Smooth muscle cell (in vitro differentiated cells): ENCODE measurements at regions not wholly inside any gene's neighbourhood (a gene's known extent, or its start where the extent isn't known, plus 50 kb on each side); places are given as distances from the start of the nearest gene placed in this dataset.

Source experiments
- DNase-seq: peaks from one replicate; lab custom pipeline; 2025; ENCODE audit not compliant: unreplicated experiment; lab: John Stamatoyannopoulos, UW
- H2AFZ ChIP-seq: fragments of 200-600 bp; sonication (generic); 2 replicates; pipeline ENCODE4 v1.6.0; 2016; ENCODE audit warnings: antibody characterized with exemption, low read depth, mild to moderate bottlenecking
- H3F3A ChIP-seq: fragments of 200-600 bp; sonication (generic); 2 replicates; pipeline ENCODE4 v1.6.0; 2017; ENCODE audit warnings: antibody characterized with exemption, low read depth
- H3K27ac ChIP-seq: fragments of 200-600 bp; sonication (generic); 2 replicates; pipeline ENCODE4 v1.5.1; 2016; ENCODE audit warnings: low read depth, mild to moderate bottlenecking
- H3K27me3 ChIP-seq: fragments of 200-600 bp; sonication (generic); 2 replicates; pipeline ENCODE4 v1.6.1; 2016; ENCODE audit warnings: low read depth, mild to moderate bottlenecking
- H3K36me3 ChIP-seq: fragments of 200-600 bp; sonication (generic); 2 replicates; pipeline ENCODE4 v1.5.1; 2016; ENCODE audit warnings: low read depth
- H3K4me1 ChIP-seq: fragments of 200-600 bp; sonication (generic); 2 replicates; pipeline ENCODE4 v1.5.1; 2016; ENCODE audit warnings: low read depth
- H3K4me2 ChIP-seq: fragments of 200-600 bp; sonication (generic); 2 replicates; pipeline ENCODE4 v1.6.0; 2016; ENCODE audit warnings: mild to moderate bottlenecking
- H3K4me3 ChIP-seq: fragments of 200-600 bp; sonication (generic); 2 replicates; pipeline ENCODE4 v1.5.1; 2016; ENCODE audit warnings: mild to moderate bottlenecking
- H3K79me2 ChIP-seq: fragments of 200-600 bp; sonication (generic); 2 replicates; pipeline ENCODE4 v1.6.0; 2016; ENCODE audit warnings: low read depth, mild to moderate bottlenecking
- H3K9ac ChIP-seq: fragments of 200-600 bp; sonication (generic); 2 replicates; pipeline ENCODE4 v1.6.0; 2016; ENCODE audit warnings: low read depth
- H3K9me3 ChIP-seq: fragments of 200-600 bp; sonication (generic); replicated peaks from 2 replicates; pipeline ENCODE4 v1.5.1; 2016; ENCODE audit warnings: low read depth
- H4K20me1 ChIP-seq: fragments of 200-600 bp; sonication (generic); 2 replicates; pipeline ENCODE4 v1.6.0; 2016; ENCODE audit warnings: low read depth
- WGBS: methylation state at CpG from one replicate; pipeline ENCODE4 v1.1.7; 2016; ENCODE audit warnings: low lambda C conversion rate; 5-methylcytosine and 5-hydroxymethylcytosine counted together
- TF ChIP-seq, protein P1 (sequence below): fragments of 200-600 bp; sonication (generic); IDR thresholded peaks from 2 replicates; pipeline ENCODE4 v1.5.1; 2017; ENCODE audit warnings: borderline replicate concordance, mild to moderate bottlenecking, antibody characterized with exemption; ENCODE audit not compliant: insufficient read depth, poor library complexity, severe bottlenecking

DNA sequence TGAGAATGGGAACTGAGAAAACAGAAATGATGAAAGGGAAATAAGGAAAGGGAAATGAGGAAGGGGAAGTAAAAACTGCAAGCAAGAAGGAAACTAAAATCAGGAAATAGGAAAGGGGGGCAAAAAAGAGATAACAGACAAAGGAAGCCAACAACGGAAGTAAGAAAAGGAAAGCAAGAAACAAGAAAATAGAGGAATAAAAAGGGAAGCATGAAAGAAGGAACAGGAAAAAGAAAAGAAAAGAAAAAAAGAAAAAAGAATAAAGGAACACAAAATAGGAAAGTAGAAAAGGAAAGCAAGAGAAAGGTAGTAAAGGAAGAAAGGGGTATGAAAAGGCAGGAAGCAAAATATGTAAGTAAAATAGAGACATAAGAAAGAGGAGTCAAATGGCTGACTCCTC is 241.2 kb upstream of the NCKAP5 start:
- Histone ChIP-seq H3K9me3 (no peaks in the 10 kb centered on the region), H3K4me3 (no peak overlapping the region), H3K4me2 (no peak overlapping the region), H4K20me1 (no peaks in the 10 kb centered on the region), H3K36me3 (no peaks in the 10 kb centered on the region), H3K27ac (no peak overlapping the region), H2AFZ (no peak overlapping the region), H3K9ac (no peak overlapping the region), H3K27me3 (no peaks in the 10 kb centered on the region), H3F3A (no peaks in the 10 kb centered on the region), H3K79me2 (no peaks in the 10 kb centered on the region), H3K4me1 (no peaks in the 10 kb centered on the region)
- DNase-seq: no peak
- 95% methylated on average over 1 of the region's 1 CpG for WGBS
- TF ChIP-seq, protein P1, sequence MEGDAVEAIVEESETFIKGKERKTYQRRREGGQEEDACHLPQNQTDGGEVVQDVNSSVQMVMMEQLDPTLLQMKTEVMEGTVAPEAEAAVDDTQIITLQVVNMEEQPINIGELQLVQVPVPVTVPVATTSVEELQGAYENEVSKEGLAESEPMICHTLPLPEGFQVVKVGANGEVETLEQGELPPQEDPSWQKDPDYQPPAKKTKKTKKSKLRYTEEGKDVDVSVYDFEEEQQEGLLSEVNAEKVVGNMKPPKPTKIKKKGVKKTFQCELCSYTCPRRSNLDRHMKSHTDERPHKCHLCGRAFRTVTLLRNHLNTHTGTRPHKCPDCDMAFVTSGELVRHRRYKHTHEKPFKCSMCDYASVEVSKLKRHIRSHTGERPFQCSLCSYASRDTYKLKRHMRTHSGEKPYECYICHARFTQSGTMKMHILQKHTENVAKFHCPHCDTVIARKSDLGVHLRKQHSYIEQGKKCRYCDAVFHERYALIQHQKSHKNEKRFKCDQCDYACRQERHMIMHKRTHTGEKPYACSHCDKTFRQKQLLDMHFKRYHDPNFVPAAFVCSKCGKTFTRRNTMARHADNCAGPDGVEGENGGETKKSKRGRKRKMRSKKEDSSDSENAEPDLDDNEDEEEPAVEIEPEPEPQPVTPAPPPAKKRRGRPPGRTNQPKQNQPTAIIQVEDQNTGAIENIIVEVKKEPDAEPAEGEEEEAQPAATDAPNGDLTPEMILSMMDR: no peak

DNA sequence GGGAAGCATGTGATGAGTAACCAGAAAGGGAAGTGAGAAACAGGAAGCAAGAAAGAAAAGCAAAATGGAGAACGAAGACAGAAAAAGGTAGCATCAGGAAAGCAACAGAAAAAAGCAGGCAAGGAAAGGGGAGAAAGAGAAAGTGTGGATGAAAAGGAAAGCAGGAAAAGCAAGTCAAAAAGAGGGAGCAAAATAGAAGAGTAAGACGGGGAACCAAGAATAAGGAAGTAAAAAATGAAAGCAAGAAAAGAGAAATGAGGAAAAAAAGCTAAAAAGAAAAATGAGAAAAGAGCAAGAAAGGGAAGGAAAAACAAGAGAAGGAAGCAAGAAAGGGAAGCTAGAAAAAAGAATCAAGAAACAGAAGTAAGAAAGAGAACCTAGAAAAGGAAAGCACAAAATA is 242.3 kb upstream of the NCKAP5 start:
- Histone ChIP-seq H3K4me2 (no peak overlapping the region), H3K79me2 (no peaks in the 10 kb centered on the region), H3K4me3 (no peak overlapping the region), H4K20me1 (no peaks in the 10 kb centered on the region), H3K9me3 (no peaks in the 10 kb centered on the region), H3K27ac (no peak overlapping the region), H3K4me1 (no peaks in the 10 kb centered on the region), H3K27me3 (no peaks in the 10 kb centered on the region), H3F3A (no peaks in the 10 kb centered on the region), H3K9ac (no peak overlapping the region), H3K36me3 (no peaks in the 10 kb centered on the region), H2AFZ (peak overlapping the region; percentile 51)
- TF ChIP-seq, protein P1: no peak
- 94% methylated on average over 2 of the region's 2 CpGs for WGBS
- no peak for DNase-seq

DNA sequence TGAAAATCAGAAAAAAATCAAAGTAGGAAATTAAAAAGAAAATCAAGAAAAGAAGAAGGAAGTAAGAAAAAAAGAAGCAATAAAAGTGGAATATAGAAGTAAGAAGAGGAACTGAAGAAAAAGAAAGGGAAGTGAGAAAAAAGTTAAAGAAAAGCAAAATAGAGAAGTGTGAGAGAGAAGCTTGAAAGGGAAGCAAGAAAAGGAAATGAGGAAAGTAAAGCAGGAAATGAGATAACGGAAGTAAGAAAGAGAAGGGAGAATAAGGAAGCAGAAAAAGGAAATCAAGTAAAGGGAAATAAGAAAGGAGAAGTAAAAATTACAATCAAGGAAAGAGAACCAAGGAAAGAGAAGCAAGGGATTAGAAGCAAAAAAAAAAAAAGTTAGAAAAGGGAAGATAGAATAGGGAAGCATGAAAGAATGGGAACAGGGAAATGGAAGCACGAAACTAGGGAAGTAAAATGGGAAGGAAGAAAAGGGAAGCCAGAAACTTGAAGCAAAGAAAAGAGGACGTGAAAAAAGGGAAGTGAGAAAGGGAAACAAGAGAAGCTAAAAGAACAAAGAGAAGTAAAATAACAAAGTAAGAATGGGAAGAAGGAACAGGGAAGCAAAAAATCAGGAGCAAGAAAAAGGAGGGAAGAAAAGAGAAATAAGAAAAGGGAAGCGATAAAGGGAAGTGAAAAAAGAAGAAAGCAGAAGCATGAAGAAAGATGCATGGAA is 243.3 kb upstream of the NCKAP5 start:
- Histone ChIP-seq H3K4me1 (no peaks in the 10 kb centered on the region), H2AFZ (no peak overlapping the region), H4K20me1 (no peaks in the 10 kb centered on the region), H3K27me3 (no peaks in the 10 kb centered on the region), H3K27ac (no peak overlapping the region), H3K9me3 (no peaks in the 10 kb centered on the region), H3K4me2 (no peak overlapping the region), H3K36me3 (no peaks in the 10 kb centered on the region), H3K9ac (no peak overlapping the region), H3K4me3 (no peak overlapping the region), H3K79me2 (no peaks in the 10 kb centered on the region), H3F3A (no peaks in the 10 kb centered on the region)
- DNase-seq: no peak
- TF ChIP-seq, protein P1: no peak
- 94% methylated on average over 4 of the region's 4 CpGs for WGBS

DNA sequence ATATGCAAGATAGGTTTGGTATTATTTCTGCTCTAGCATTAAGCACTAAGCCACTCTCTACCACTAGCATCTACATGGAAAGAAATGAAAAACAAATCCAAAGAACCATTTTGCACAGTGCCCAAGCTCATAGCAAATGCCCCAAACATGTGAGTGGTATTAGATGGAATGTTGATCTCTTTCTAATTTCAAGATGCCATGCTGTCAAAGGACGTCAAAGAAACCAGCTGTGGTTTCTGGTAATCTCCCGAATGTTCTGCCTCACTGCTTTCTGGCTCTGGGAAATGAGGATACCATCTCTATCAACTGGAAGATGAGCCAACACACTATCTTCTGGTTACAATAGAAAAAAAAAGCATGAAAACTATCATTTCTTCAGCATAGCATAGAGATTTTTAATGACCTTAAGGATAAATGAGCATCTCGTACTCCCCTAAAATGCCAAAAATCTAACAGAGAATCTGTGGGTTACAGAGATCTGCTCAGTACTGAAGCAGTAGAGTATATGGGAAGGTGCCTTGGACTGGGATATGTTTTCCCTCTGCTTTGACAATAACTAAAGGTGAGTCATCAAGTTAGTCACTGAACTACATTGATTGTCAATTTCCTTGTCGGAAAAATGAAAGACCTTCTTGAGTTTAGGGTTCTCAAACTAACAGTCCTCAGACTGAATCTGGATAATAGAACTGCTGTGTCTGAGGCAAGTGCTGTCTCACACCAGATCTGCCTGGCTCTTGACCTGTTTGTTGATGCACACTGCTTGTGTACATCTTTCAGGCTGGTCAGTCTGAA is 244.8 kb upstream of the NCKAP5 start:
- H3K27ac ChIP-seq: no peak overlapping the region
- no peaks in the 10 kb centered on the region for H4K20me1 ChIP-seq
- H3K4me1 ChIP-seq: peaks cover 7% of the 10 kb centered on the region
- 70% methylated on average over 4 of the region's 4 CpGs for WGBS
- no peaks in the 10 kb centered on the region for H3K36me3 ChIP-seq
- H3K4me2 ChIP-seq: no peak overlapping the region
- no peaks in the 10 kb centered on the region for H3K27me3 ChIP-seq
- TF ChIP-seq, protein P1: no peak
- H2AFZ ChIP-seq: no peak overlapping the region
- no peak for DNase-seq
- H3K9me3 ChIP-seq: no peaks in the 10 kb centered on the region
- no peaks in the 10 kb centered on the region for H3K79me2 ChIP-seq
- H3K9ac ChIP-seq: no peak overlapping the region
- no peaks in the 10 kb centered on the region for H3F3A ChIP-seq
- H3K4me3 ChIP-seq: no peak overlapping the region
